ENCODE measurements at regions not wholly inside any gene's neighbourhood (a gene's known extent, or its start where the extent isn't known, plus 50 kb on each side); places are given as distances from the start of the nearest gene placed in this dataset.

DNA sequence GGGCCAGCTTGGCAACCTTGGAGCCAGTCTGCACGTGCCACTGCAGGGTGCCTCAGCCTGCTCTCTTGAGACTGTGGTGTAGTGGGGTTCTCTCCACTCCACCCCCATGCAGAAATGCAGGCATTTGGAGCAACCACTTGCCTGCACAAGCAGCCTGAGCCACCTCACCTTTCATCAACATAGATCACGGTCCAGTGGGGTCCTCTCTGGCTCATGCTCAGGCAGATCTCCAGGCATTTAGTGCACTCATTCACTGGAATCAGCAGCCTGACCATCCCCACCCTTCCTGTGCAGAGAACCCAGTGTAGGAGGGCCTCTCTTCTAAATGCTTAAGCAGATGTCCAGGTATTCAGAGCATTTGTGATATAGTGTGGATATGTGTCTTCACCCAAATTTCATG lies 2330.1 kb downstream of the PCDH9 start:
- TF ChIP-seq, protein P1, sequence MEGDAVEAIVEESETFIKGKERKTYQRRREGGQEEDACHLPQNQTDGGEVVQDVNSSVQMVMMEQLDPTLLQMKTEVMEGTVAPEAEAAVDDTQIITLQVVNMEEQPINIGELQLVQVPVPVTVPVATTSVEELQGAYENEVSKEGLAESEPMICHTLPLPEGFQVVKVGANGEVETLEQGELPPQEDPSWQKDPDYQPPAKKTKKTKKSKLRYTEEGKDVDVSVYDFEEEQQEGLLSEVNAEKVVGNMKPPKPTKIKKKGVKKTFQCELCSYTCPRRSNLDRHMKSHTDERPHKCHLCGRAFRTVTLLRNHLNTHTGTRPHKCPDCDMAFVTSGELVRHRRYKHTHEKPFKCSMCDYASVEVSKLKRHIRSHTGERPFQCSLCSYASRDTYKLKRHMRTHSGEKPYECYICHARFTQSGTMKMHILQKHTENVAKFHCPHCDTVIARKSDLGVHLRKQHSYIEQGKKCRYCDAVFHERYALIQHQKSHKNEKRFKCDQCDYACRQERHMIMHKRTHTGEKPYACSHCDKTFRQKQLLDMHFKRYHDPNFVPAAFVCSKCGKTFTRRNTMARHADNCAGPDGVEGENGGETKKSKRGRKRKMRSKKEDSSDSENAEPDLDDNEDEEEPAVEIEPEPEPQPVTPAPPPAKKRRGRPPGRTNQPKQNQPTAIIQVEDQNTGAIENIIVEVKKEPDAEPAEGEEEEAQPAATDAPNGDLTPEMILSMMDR (IDR thresholded peaks at IDR 0.05; ENCODE audit: low read depth, low read length) = no peak
- Histone ChIP-seq H3K27me3 (no peaks in the 10 kb centered on the region), H3K4me3 (no peak overlapping the region), H3K36me3 (no peaks in the 10 kb centered on the region), H3K27ac (no peak overlapping the region), H3K9me3 (ENCODE audit: low read depth) (no peaks in the 10 kb centered on the region), H3K4me1 (ENCODE audit: low read depth) (no peaks in the 10 kb centered on the region)
- DNase-seq (ENCODE audit: low read depth in 1 of 2, low spot score in 1 of 2) = no peak

DNA sequence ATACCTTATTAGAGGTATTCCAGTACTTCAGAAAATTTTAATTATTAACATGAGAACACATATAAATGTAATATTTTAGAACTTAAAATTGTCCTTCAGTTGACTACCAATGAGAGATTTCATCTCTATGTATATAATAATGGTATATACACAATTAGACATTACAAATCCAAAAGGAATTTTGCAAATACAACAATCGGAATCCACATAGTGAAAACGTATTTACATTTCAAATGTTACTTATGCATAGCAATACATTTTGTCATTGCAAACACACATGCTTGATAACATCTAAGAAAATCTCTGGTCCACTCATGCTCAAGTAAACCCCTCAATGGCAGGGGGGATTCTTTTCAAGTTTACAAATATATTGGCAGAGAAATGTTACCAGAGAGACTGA lies 2345.2 kb downstream of the PCDH9 start:
- no peak for DNase-seq (ENCODE audit: low read depth in 1 of 2, low spot score in 1 of 2)
- Histone ChIP-seq H3K27ac (no peak overlapping the region), H3K27me3 (no peaks in the 10 kb centered on the region), H3K36me3 (no peaks in the 10 kb centered on the region), H3K9me3 (ENCODE audit: low read depth) (no peaks in the 10 kb centered on the region), H3K4me1 (ENCODE audit: low read depth) (no peaks in the 10 kb centered on the region), H3K4me3 (no peak overlapping the region)
- TF ChIP-seq, protein P1 (IDR thresholded peaks at IDR 0.05; ENCODE audit: low read depth, low read length) = no peak

- H3K9me3 ChIP-seq (ENCODE audit: low read depth) = no peaks in the 10 kb centered on the region
- H3K27ac ChIP-seq = no peak overlapping the region
- no peaks in the 10 kb centered on the region for H3K4me1 ChIP-seq (ENCODE audit: low read depth)
- no peaks in the 10 kb centered on the region for H3K27me3 ChIP-seq
- DNase-seq (ENCODE audit: low read depth in 1 of 2, low spot score in 1 of 2) = no peak
- no peaks in the 10 kb centered on the region for H3K36me3 ChIP-seq
- TF ChIP-seq, protein P1 (IDR thresholded peaks at IDR 0.05; ENCODE audit: low read depth, low read length) = no peak
- H3K4me3 ChIP-seq = no peak overlapping the region
These were observed 2353.0 kb downstream of the PCDH9 start for GRCh38 chr13:64877176-64877575.

GRCh38 chr13:64871742-64872141 lies 2358.4 kb downstream of the PCDH9 start:
- peak in 1 of 2 donors; percentile 12 for DNase-seq (ENCODE audit: low read depth in 1 of 2, low spot score in 1 of 2)
- Histone ChIP-seq H3K4me1 (ENCODE audit: low read depth) (no peaks in the 10 kb centered on the region), H3K27me3 (no peaks in the 10 kb centered on the region), H3K4me3 (no peak overlapping the region), H3K9me3 (ENCODE audit: low read depth) (no peaks in the 10 kb centered on the region), H3K36me3 (no peaks in the 10 kb centered on the region), H3K27ac (no peak overlapping the region)
- TF ChIP-seq, protein P1 (IDR thresholded peaks at IDR 0.05; ENCODE audit: low read depth, low read length) = no peak

DNA sequence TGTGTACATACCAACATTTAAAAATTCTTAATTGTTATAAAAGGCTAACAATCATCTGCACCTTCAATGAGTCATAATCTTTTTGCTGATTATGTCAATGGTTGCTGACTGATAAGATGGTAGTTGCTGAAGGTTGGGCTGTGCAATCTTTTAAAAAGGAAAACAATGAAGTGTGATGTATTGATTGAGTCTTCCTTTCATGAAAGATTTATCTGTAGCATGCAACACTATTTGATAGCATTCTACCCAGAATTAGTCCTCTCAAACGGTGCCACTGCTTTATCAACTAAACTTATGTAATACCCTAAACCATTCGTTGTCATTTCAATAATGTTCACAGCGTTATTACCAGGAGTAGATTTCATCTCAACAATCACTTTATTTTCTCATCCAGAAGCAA lies 2360.6 kb downstream of the PCDH9 start:
- H3K9me3 ChIP-seq (ENCODE audit: low read depth) = no peaks in the 10 kb centered on the region
- H3K27me3 ChIP-seq = no peaks in the 10 kb centered on the region
- no peaks in the 10 kb centered on the region for H3K36me3 ChIP-seq
- DNase-seq (ENCODE audit: low read depth in 1 of 2, low spot score in 1 of 2) = no peak
- H3K4me1 ChIP-seq (ENCODE audit: low read depth) = no peaks in the 10 kb centered on the region
- no peak overlapping the region for H3K27ac ChIP-seq
- no peak overlapping the region for H3K4me3 ChIP-seq
- TF ChIP-seq, protein P1 (IDR thresholded peaks at IDR 0.05; ENCODE audit: low read depth, low read length) = no peak

- H3K36me3 ChIP-seq = no peaks in the 10 kb centered on the region
- no peak for DNase-seq (ENCODE audit: low read depth in 1 of 2, low spot score in 1 of 2)
- no peak overlapping the region for H3K27ac ChIP-seq
- no peaks in the 10 kb centered on the region for H3K27me3 ChIP-seq
- no peak overlapping the region for H3K4me3 ChIP-seq
- TF ChIP-seq, protein P1 (IDR thresholded peaks at IDR 0.05; ENCODE audit: low read depth, low read length) = no peak
- no peaks in the 10 kb centered on the region for H3K9me3 ChIP-seq (ENCODE audit: low read depth)
- no peaks in the 10 kb centered on the region for H3K4me1 ChIP-seq (ENCODE audit: low read depth)
These were observed 2362.3 kb downstream of the PCDH9 start for GRCh38 chr13:64867856-64868255.
